ENCODE measurements at regions not wholly inside any gene's neighbourhood (a gene's known extent, or its start where the extent isn't known, plus 50 kb on each side); places are given as distances from the start of the nearest gene placed in this dataset.

DNA sequence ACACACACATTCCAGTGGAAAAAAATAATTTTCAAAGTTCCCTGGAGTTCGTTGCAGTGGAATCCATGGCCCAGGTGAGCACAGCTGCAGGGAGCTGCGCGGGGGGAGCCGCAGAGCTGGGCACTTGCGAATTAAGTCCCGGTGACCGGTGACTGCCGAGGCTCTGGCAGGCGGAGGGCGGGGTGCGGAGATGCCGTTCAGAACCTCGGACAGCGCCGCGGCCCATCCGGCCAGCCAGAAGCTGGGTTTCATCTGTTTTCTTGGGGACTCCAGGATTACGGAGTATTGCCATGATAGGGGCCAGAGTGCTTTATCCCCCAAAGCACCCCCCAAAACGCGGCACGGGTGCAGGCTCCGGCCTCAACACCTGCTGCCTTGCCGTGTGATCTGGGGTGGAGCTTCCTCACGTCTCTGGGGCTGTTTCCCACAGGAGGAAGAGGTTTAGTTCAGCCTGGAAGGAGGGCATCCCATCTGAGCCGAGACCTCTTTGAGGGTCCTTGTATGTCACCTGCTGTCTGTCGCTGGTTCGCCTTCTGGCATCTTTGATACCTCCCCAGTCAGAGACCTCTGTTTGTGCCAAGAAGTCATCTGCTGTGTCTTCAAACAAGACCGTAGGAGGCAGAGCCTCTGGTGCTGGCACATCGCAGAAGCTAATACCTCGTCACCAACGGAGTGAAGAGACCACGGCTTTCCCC is 99.4 kb downstream of the YTHDF1 start:
- intact Hi-C loops (cut with DNase I): no loop called here
- ATAC-seq: peak in 1 of 8 donors; percentile 35
- WGBS, 2 donors: 17 to 19% methylated on average over 32 of the region's 32 CpGs
- no peaks in the 10 kb centered on the region for H3K4me1 ChIP-seq
- peaks cover 0 to 70% (median 36%) of the 10 kb centered on the region in 7 donors for H3K27me3 ChIP-seq
- no peak overlapping the region for H3K4me3 ChIP-seq
- TF ChIP-seq, protein P1, sequence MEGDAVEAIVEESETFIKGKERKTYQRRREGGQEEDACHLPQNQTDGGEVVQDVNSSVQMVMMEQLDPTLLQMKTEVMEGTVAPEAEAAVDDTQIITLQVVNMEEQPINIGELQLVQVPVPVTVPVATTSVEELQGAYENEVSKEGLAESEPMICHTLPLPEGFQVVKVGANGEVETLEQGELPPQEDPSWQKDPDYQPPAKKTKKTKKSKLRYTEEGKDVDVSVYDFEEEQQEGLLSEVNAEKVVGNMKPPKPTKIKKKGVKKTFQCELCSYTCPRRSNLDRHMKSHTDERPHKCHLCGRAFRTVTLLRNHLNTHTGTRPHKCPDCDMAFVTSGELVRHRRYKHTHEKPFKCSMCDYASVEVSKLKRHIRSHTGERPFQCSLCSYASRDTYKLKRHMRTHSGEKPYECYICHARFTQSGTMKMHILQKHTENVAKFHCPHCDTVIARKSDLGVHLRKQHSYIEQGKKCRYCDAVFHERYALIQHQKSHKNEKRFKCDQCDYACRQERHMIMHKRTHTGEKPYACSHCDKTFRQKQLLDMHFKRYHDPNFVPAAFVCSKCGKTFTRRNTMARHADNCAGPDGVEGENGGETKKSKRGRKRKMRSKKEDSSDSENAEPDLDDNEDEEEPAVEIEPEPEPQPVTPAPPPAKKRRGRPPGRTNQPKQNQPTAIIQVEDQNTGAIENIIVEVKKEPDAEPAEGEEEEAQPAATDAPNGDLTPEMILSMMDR (IDR thresholded peaks at IDR 0.05): no peak
- H3K9me3 ChIP-seq: peaks cover 0 to 12% (median 0%) of the 10 kb centered on the region in 11 donors
- H3K27ac ChIP-seq: no peak overlapping the region
- H3K36me3 ChIP-seq: no peaks in the 10 kb centered on the region
- peak in 1 of 2 donors; percentile 25 for DNase-seq

- TF ChIP-seq, protein P1 (IDR thresholded peaks at IDR 0.05): no peak
- 69 to 77% methylated on average over 11 of the region's 11 CpGs for WGBS, 2 donors
- Histone ChIP-seq H3K9me3 (peaks cover 0 to 19% (median 0%) of the 10 kb centered on the region in 11 donors), H3K4me3 (no peak overlapping the region), H3K27ac (no peak overlapping the region), H3K36me3 (no peaks in the 10 kb centered on the region), H3K4me1 (no peaks in the 10 kb centered on the region), H3K27me3 (peaks cover 0 to 64% (median 35%) of the 10 kb centered on the region in 7 donors)
- intact Hi-C loops (cut with DNase I): no loop called here
- ATAC-seq: no peak
- DNase-seq: peak in 1 of 2 donors; percentile 5
Measured at GRCh38 chr20:63115651-63116411, 100.1 kb downstream of the YTHDF1 start.

- Histone ChIP-seq H3K9me3 (peaks cover 0 to 21% (median 0%) of the 10 kb centered on the region in 11 donors), H3K27me3 (peaks cover 0 to 64% (median 35%) of the 10 kb centered on the region in 7 donors), H3K4me1 (no peaks in the 10 kb centered on the region), H3K27ac (no peak overlapping the region), H3K36me3 (no peaks in the 10 kb centered on the region), H3K4me3 (no peak overlapping the region)
- peak in 1 of 2 donors; percentile 1 for DNase-seq
- TF ChIP-seq, protein P1 (IDR thresholded peaks at IDR 0.05): no peak
- WGBS, 2 donors: 69 to 71% methylated on average over 16 of the region's 16 CpGs
- ATAC-seq: no peak
- intact Hi-C loops (cut with DNase I): loop anchor here in 1 of 10 donors (5.0 kb wide), 1 partner anchor 47 kb away; no protein-coding TSS in a partner anchor
Measured at GRCh38 chr20:63114693-63115311, 101.1 kb downstream of the YTHDF1 start.

GRCh38 chr20:63114006-63114692 is 101.8 kb downstream of the YTHDF1 start:
- Histone ChIP-seq H3K27ac (no peak overlapping the region), H3K4me3 (no peak overlapping the region), H3K4me1 (no peaks in the 10 kb centered on the region), H3K36me3 (no peaks in the 10 kb centered on the region), H3K9me3 (peaks cover 0 to 21% (median 0%) of the 10 kb centered on the region in 11 donors), H3K27me3 (peaks cover 0 to 60% (median 35%) of the 10 kb centered on the region in 7 donors)
- intact Hi-C loops (cut with DNase I): loop anchor here in 1 of 10 donors (5.0 kb wide), 1 partner anchor 48 kb away; no protein-coding TSS in a partner anchor
- DNase-seq (peak in 1 of 2 donors; percentile 2), ATAC-seq (no peak)
- TF ChIP-seq, protein P1 (IDR thresholded peaks at IDR 0.05): no peak
- WGBS, 2 donors: 59 to 66% methylated on average over 22 of the region's 22 CpGs

All from heart right ventricle (tissue), 16 donors.